Spinal cord (tissue), 9 donors: ENCODE measurements at regions not wholly inside any gene's neighbourhood (a gene's known extent, or its start where the extent isn't known, plus 50 kb on each side); places are given as distances from the start of the nearest gene placed in this dataset.
"Not testable (repeated sequence)": the region's sequence is repeated elsewhere in the genome, so short reads cannot be mapped to it uniquely, and the experiment has no call there.

Experiments used
- DNase-seq, 6 donors: peaks; one replicate each; pipeline versions ENCODE4 v3.0.0 to v3.0.0-alpha.2; 2013 to 2015; ENCODE audit warnings: low spot score in 6 of 6, low read depth in 4 of 6
- H3K27ac ChIP-seq: one replicate; pipeline ENCODE4 v1.5.1; 2013; ENCODE audit warnings: low read depth, low read length, control low read depth
- H3K27me3 ChIP-seq: one replicate; pipeline ENCODE4 v1.6.1; 2013; ENCODE audit warnings: low read length; ENCODE audit not compliant: control insufficient read depth, insufficient read depth
- H3K36me3 ChIP-seq: one replicate; pipeline ENCODE4 v1.6.1; 2013; ENCODE audit warnings: low read length; ENCODE audit not compliant: control insufficient read depth, insufficient read depth
- H3K4me1 ChIP-seq: one replicate; pipeline ENCODE4 v1.6.1; 2013; ENCODE audit warnings: low read length; ENCODE audit not compliant: control insufficient read depth, insufficient read depth
- H3K4me3 ChIP-seq: one replicate; pipeline ENCODE4 v1.5.1; 2013; ENCODE audit warnings: low read depth, low read length, control low read depth
- H3K9me3 ChIP-seq: one replicate; pipeline ENCODE4 v1.6.1; 2013; ENCODE audit warnings: low read length; ENCODE audit not compliant: control insufficient read depth, insufficient read depth
- WGBS: methylation state at CpG from one replicate; pipeline ENCODE4 v1.1.5; 2013; ENCODE audit warnings: missing lambda C conversion rate; ENCODE audit not compliant: insufficient coverage; 5-methylcytosine and 5-hydroxymethylcytosine counted together
- donor health status: healthy.

DNA sequence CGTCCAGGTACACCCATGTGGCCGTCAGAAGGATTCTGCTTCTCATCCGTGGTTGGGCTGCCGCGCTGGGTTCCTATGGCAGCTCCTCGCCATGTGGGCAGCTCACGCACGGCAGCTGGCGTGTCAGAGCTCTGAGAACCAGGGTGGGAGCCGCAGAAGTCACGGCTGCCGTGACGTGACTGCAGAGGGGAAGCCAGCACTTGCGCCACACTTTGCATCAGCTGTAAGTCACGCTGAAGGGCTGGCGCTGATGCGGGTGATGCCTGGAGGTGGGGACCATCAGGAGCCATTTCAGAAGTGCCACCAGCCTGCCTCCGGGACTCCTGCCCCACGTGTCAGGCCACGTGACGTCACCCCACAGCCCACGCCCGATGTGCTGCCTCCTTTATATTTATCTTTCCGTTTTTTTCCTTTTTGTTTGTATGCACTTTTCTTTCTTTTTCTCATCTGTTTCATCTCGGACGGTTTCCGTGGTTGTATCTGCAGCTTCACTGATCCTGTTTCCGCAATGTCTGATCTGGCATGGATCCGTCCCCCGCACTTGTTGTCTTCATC is 133.2 kb downstream of the IGLL1 start:
- Histone ChIP-seq H3K27ac (no peak overlapping the region), H3K4me1 (no peaks in the 10 kb centered on the region), H3K27me3 (no peaks in the 10 kb centered on the region), H3K36me3 (no peaks in the 10 kb centered on the region), H3K4me3 (no peak overlapping the region), H3K9me3 (peaks cover 1% of the 10 kb centered on the region)
- no peak for DNase-seq
- 93% methylated on average over 27 of the region's 30 CpGs for WGBS

DNA sequence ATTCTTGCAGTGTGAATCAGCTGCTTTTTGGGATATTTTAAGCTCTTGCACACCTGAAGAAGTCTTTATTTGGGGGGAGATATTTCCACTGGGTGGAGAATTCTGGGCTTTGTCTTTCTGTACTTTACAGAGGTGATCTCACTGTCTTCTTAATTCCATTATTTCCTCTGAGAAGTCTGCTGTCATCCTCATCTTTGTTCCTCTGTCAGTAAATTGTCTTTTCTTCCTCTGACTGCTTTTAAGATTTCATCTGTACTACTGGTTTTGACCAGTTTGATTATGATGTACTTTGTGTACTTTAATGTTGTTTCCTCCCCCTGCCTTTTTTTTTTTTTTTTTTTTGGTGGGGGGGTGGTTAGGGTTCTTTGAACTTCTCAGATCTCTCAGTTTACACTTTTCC is 133.9 kb downstream of the IGLL1 start:
- not testable (repeated sequence) for H3K27ac ChIP-seq, H3K27me3 ChIP-seq, H3K4me1 ChIP-seq, H3K36me3 ChIP-seq, H3K4me3 ChIP-seq, DNase-seq, H3K9me3 ChIP-seq

GRCh38 chr22:23443905-23444304 is 136.2 kb downstream of the IGLL1 start:
- H3K4me3 ChIP-seq, H3K36me3 ChIP-seq, DNase-seq, H3K27ac ChIP-seq, H3K4me1 ChIP-seq, H3K9me3 ChIP-seq, H3K27me3 ChIP-seq: not testable (repeated sequence)
- no CpG with 5 or more reads among the region's 2 CpGs for WGBS

DNA sequence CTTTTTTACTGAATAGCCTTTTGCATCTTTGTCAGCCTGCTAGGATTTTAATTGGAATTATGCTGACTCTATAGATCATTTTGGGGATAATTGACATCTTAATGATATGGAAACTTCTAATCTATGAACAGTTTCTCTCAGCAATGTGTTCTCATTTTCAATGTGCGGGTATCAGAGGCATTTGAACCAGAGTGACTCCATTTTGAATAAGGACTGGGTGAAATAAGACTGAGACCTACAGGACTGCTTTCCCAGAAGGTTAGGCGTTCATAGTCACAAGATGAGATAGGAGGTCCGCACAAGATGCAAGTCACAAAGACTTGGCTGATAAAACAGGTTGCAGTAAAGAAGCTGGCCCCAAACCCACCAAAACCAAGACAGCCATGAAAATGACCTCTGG is 140.5 kb downstream of the IGLL1 start:
- DNase-seq, H3K4me3 ChIP-seq, H3K27me3 ChIP-seq, H3K9me3 ChIP-seq, H3K36me3 ChIP-seq, H3K27ac ChIP-seq: not testable (repeated sequence)
- 90% methylated on average over 2 of the region's 3 CpGs for WGBS
- peaks cover 10% of the 10 kb centered on the region for H3K4me1 ChIP-seq

DNA sequence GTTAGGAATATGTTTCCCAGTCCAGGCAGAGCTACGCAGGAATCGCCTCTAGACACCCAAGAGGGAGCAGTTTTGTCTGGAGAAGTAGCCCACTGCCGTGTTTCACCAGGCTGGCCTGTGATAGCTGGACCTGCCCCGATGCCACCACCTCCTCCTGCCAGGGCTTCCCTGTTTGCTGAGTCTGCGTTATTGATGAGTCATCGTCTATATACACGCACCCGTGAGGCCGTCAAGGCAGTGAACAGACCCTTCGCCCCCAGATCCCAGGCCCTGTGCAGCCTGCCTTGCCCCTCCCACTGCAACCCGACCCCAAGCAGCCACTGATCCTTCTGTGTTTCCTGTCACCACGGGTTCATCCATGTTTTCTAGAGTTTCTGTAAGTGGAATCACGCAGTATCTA is 141.9 kb downstream of the IGLL1 start:
- H3K27me3 ChIP-seq: no peaks in the 10 kb centered on the region
- DNase-seq: no peak
- 75% methylated on average over 12 of the region's 13 CpGs for WGBS
- peaks cover 24% of the 10 kb centered on the region for H3K4me1 ChIP-seq
- H3K27ac ChIP-seq: no peak overlapping the region
- no peaks in the 10 kb centered on the region for H3K9me3 ChIP-seq
- no peaks in the 10 kb centered on the region for H3K36me3 ChIP-seq
- H3K4me3 ChIP-seq: no peak overlapping the region

GRCh38 chr22:23437779-23438178 is 142.3 kb downstream of the IGLL1 start:
- Histone ChIP-seq H3K9me3 (no peaks in the 10 kb centered on the region), H3K36me3 (no peaks in the 10 kb centered on the region), H3K27ac (no peak overlapping the region), H3K4me3 (no peak overlapping the region), H3K27me3 (no peaks in the 10 kb centered on the region), H3K4me1 (peaks cover 28% of the 10 kb centered on the region)
- WGBS: 83% methylated on average over 11 of the region's 16 CpGs
- DNase-seq: peak in 1 of 6 donors; percentile 60

- not testable (repeated sequence) for DNase-seq, H3K27me3 ChIP-seq, H3K4me3 ChIP-seq, H3K9me3 ChIP-seq, H3K36me3 ChIP-seq, H3K27ac ChIP-seq
- WGBS: 80% methylated on average over 1 of the region's 7 CpGs
- peaks cover 32% of the 10 kb centered on the region for H3K4me1 ChIP-seq
Observed at GRCh38 chr22:23437107-23437395, 143.0 kb downstream of the IGLL1 start.

- peaks cover 36% of the 10 kb centered on the region for H3K4me1 ChIP-seq
- not testable (repeated sequence) for DNase-seq, H3K27ac ChIP-seq, H3K9me3 ChIP-seq, H3K27me3 ChIP-seq, H3K4me3 ChIP-seq, H3K36me3 ChIP-seq
- 78% methylated on average over 13 of the region's 23 CpGs for WGBS
Observed at GRCh38 chr22:23436354-23437106, 143.6 kb downstream of the IGLL1 start.

- not testable (repeated sequence) for H3K27ac ChIP-seq, H3K36me3 ChIP-seq, H3K4me3 ChIP-seq, H3K27me3 ChIP-seq, DNase-seq, H3K9me3 ChIP-seq
- WGBS: 88% methylated on average over 6 of the region's 16 CpGs
- H3K4me1 ChIP-seq: peaks cover 42% of the 10 kb centered on the region
Observed at GRCh38 chr22:23435186-23435585, 144.9 kb downstream of the IGLL1 start.

DNA sequence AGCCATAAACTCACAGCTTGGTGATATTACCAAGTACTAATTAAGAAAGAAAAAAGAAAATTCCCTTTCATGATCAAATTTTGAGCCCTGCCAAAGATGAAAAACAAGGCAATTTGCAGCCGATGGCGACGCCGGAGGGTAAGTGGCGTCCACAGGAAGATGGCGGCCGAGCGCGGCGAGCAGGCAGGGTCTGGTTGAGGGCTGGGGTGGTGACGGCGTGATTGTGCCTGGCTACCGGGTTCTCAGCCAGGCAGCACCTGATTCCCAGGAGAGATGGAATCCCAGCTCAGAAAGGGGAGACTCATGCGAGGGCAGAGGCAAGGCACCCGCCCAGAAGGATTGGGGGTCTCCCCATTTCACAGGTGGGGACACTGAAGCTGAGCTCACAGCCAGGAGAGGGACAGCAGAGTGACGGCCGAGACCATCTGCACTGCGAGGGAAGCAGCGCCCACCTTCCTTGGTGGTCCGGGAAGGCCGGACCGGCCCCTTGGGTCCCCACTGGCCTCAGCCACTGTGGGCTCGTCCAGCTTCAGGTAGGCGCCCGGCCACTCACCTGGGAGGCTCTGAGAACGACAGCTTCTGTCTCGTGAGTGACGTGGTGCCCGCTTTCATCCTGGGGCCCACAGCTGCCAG is 145.8 kb downstream of the IGLL1 start:
- WGBS: 78% methylated on average over 20 of the region's 29 CpGs
- DNase-seq, H3K27me3 ChIP-seq, H3K4me3 ChIP-seq, H3K27ac ChIP-seq, H3K9me3 ChIP-seq, H3K36me3 ChIP-seq: not testable (repeated sequence)
- peaks cover 42% of the 10 kb centered on the region for H3K4me1 ChIP-seq
